NCI-H524 (cell line): ENCODE measurements at regions not wholly inside any gene's neighbourhood (a gene's known extent, or its start where the extent isn't known, plus 50 kb on each side); places are given as distances from the start of the nearest gene placed in this dataset.
"Not testable (repeated sequence)": the region's sequence is repeated elsewhere in the genome, so short reads cannot be mapped to it uniquely, and the experiment has no call there.

Experiments used
- DNase-seq, 2 experiments: peaks; one replicate each; lab custom pipeline; 2025; lab: John Stamatoyannopoulos, UW

GRCh38 chr7:49481075-49481474 is 292.4 kb upstream of the VWC2 start:
- DNase-seq, result no peak

GRCh38 chr7:49483142-49483541 is 290.3 kb upstream of the VWC2 start:
- peak in 1 of 2 experiments; percentile 29 for DNase-seq

- DNase-seq, result no peak
Measured at GRCh38 chr7:49486974-49487829, 286.2 kb upstream of the VWC2 start.

- no peak for DNase-seq
Measured at GRCh38 chr7:49487830-49488140, 285.7 kb upstream of the VWC2 start.

- peak; percentile 7 to 73 for DNase-seq
Measured at GRCh38 chr7:49488573-49488972, 284.9 kb upstream of the VWC2 start.

- DNase-seq, result no peak
Measured at GRCh38 chr7:49497471-49497870, 276.0 kb upstream of the VWC2 start.

GRCh38 chr7:49500741-49501140 is 272.7 kb upstream of the VWC2 start:
- no peak for DNase-seq

GRCh38 chr7:49507206-49507605 is 266.2 kb upstream of the VWC2 start:
- DNase-seq, result not testable (repeated sequence)

- DNase-seq, result no peak
Measured at GRCh38 chr7:49513911-49514310, 259.5 kb upstream of the VWC2 start.

GRCh38 chr7:49520951-49521350 is 252.5 kb upstream of the VWC2 start:
- DNase-seq, result no peak

GRCh38 chr7:49522111-49522510 is 251.3 kb upstream of the VWC2 start:
- no peak for DNase-seq

- no peak for DNase-seq
Measured at GRCh38 chr7:49523870-49524269, 249.6 kb upstream of the VWC2 start.

GRCh38 chr7:49527182-49527581 is 246.3 kb upstream of the VWC2 start:
- DNase-seq, result no peak

GRCh38 chr7:49530481-49530880 is 243.0 kb upstream of the VWC2 start:
- no peak for DNase-seq

GRCh38 chr7:49563693-49564378 is 209.6 kb upstream of the VWC2 start:
- no peak for DNase-seq

GRCh38 chr7:49564379-49564714 is 209.1 kb upstream of the VWC2 start:
- no peak for DNase-seq

- no peak for DNase-seq
Measured at GRCh38 chr7:49577576-49577975, 195.9 kb upstream of the VWC2 start.

- DNase-seq, result no peak
Measured at GRCh38 chr7:49579408-49579807, 194.0 kb upstream of the VWC2 start.

GRCh38 chr7:49580000-49580399 is 193.4 kb upstream of the VWC2 start:
- DNase-seq, result no peak

GRCh38 chr7:49580761-49581160 is 192.7 kb upstream of the VWC2 start:
- DNase-seq, result no peak

- no peak for DNase-seq
Measured at GRCh38 chr7:49583440-49583839, 190.0 kb upstream of the VWC2 start.

- no peak for DNase-seq
Measured at GRCh38 chr7:49596701-49597491, 176.5 kb upstream of the VWC2 start.

- DNase-seq, result no peak
Measured at GRCh38 chr7:49597805-49598204, 175.6 kb upstream of the VWC2 start.
